NCI-H446 (cell line): ENCODE measurements at regions not wholly inside any gene's neighbourhood (a gene's known extent, or its start where the extent isn't known, plus 50 kb on each side); places are given as distances from the start of the nearest gene placed in this dataset.

ENCODE experiments used
- DNase-seq, 2 experiments: peaks; one replicate each; lab custom pipeline; 2025; lab: John Stamatoyannopoulos, UW

- DNase-seq = no peak
These were observed 874.1 kb downstream of the GRM8 start for GRCh38 chr7:126378642-126379041.

GRCh38 chr7:126370038-126370668 is 882.6 kb downstream of the GRM8 start:
- no peak for DNase-seq

DNA sequence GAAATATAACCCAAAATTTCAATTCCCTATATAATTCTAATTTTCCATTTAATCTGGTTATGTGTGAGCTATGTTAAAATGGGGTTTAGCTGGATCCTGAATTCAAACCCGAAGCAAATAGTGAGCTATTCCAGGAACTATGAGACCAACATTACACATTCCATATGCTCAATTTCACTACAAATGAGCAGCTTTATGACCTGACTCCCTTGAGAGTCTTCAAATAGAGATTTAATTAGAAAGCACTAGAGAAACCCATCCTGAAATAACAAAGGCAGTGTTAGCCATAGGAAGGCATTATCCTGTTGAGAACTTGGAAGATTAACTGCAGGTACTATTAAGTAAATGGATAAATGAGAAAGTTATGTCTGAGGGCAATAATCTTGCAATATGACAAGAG is 890.0 kb downstream of the GRM8 start:
- no peak for DNase-seq

DNA sequence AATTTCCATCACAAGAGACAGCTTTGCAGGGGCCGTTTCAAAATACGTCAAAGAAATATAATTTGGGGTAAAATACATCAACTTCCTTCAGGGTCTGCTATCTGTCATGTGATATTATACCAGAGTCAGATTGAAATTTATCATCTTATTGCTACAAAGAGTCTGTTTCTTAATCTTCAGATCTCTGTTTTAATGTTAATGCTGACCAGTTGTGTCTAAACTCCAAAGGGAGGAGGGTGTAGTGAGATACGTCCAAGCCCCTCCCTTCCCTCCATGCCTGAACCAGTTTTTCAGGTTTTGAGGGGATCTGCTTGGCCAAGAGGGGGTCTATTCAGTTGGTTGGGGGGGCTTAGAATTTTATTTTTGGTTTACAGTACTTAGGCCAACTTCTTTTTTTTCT is 891.6 kb downstream of the GRM8 start:
- no peak for DNase-seq

DNA sequence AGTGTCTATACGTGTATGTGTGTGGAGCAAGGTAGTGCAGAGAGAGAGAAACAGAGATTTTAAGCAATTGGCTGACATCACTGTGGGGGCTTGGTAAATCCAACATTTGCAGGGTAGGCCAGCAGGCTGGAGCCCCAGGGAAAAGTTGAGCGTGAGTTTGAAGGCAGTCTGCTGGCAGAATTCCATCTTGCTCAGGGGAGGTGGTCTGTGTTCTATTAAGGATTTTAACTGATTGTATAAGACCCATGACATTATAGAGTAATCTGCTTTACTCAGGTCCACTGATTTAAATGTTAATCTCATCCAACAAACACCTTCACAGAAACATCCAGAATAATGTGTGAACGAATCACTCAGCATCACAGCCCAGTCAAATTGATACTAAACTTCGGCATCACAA is 912.9 kb downstream of the GRM8 start:
- no peak for DNase-seq

- no peak for DNase-seq
These were observed 947.1 kb downstream of the GRM8 start for GRCh38 chr7:126305671-126306070.

- no peak for DNase-seq
These were observed 948.8 kb downstream of the GRM8 start for GRCh38 chr7:126303926-126304325.

DNA sequence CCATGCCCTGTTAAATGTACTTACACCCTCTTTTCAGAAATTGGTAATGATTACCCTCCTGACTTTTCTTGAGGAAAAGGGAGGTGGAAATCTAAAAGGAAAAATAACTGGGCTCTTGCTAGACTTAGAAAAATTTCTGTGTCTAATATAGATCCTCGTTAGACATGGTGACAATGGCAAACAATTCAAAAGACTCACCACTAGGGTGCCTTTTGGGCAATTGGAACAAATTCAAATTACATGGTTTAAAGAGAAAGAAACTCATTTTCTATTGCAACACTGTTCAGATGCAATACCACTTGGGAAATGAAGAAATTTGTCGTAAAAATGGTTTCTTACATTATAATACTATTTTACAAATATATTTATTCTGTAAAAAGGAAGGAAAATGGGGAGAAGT is 950.1 kb downstream of the GRM8 start:
- DNase-seq = no peak

DNA sequence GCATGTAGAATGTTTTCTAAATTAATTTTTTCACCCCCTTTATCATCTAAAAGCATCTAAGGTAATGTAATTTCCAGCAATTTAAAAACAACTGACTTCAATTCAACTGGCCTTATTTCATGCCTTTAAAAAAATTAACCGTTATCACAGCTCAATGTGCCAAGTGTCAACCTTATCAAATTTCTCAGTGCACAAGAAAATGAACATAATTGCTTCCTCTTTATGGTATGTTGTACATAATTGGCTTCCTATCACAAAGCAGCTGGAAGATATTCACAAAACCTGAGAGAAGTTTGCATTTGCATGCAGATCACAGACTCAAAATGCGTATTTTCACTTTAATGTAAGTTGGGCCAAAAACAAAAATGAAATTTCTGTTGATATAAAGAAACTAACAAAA is 966.4 kb downstream of the GRM8 start:
- DNase-seq = no peak

DNA sequence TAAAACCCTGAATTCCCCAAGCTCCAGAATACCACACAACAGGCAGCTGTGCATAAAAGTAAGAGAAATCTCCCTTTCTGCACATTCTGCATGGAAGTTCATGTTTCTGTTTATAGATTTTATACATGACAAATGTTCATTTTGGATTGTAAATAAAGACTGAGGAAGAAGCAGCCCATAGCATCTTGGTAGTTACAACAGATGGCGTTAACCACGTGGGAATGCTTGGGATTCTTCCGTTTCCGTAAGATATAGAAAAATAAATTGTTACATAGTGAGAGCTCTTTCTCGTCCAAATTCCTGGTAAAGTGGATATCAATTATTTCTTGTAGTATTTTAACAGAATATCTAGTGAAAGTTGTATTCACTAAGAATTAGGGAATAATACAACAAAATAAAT is 1016.5 kb downstream of the GRM8 start:
- DNase-seq = no peak

- DNase-seq = no peak
These were observed 1024.2 kb downstream of the GRM8 start for GRCh38 chr7:126228356-126229061.

GRCh38 chr7:126227643-126228042 is 1025.1 kb downstream of the GRM8 start:
- no peak for DNase-seq

DNA sequence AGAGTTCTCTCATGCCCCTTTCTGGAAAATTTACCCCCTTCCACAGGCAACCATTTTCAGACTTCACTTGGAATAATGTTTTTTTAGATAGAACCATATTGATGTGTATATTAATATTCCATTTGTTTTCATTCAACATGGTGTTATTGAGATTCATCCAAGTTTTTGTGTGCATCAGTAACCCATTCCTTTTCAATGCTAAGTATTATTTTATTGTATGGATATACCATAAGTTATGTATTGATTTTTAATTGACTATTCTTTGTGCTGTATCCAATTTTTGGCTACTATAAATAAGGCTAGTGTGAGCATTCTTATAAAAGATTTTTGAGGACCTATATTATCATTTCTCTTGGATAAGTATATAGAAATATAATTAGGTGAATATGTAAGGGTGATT is 1025.7 kb downstream of the GRM8 start:
- no peak for DNase-seq

DNA sequence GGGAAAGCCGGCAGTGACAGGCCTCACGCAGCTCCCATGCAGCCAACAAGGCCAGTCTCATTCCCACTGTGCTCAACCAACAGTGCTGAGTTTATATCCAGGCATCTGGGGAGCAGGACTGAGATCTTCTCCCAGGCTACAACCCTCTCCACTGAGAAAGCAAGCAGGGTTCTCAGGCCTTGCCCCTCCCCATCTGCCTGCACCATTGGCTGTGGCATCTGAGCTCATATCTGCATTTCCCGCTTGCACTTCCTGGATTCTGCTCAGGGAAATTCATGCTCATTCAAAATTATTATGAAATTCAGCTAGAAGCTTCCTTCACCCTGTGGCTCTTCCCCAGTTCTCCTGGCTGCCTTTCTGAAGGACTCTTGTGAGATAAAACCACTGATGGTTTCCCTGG is 1029.0 kb downstream of the GRM8 start:
- DNase-seq = no peak

GRCh38 chr7:126222782-126223181 is 1030.0 kb downstream of the GRM8 start:
- no peak for DNase-seq

- no peak for DNase-seq
These were observed 1037.0 kb downstream of the GRM8 start for GRCh38 chr7:126215785-126216184.

DNA sequence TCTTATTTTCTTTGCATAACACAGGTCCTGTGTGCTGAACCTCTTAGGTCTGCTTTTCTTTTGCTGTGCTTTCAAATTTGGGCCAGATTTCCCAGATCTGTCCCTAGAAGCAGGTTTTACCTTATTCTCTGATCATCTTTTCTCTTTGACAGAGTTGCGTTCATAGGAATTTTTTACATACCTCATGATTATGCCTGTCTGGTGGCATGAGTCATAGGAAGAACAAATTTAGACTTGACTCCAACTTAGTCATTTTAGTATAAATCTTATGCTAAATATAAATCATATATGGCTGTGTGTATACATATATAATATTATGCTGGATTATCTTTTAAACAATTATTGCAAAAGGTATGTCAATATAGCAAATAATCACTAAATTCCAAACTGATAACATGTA is 1038.9 kb downstream of the GRM8 start:
- DNase-seq = no peak

- no peak for DNase-seq
These were observed 1040.9 kb downstream of the GRM8 start for GRCh38 chr7:126211875-126212274.

DNA sequence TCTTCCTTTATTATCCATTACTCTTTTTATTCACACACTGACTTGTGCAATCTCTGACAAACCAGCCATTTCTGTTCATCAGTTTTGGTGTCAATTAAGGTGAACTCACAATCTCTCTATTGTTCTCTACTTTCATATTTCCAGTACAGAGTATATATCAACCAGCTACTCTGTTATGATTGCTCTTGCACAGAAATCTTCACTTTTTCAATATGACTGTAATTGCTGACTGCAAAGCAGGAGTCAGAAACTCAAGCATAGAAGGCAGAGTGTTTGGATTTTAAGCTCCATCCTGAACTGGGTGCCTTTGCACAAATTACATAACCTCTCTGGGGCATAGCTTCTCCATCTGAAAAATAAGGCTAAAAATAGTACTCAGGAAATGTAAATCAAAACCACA is 1042.0 kb downstream of the GRM8 start:
- no peak for DNase-seq

- DNase-seq = no peak
These were observed 1049.6 kb downstream of the GRM8 start for GRCh38 chr7:126203185-126203584.

GRCh38 chr7:126202177-126202576 is 1050.6 kb downstream of the GRM8 start:
- no peak for DNase-seq

- no peak for DNase-seq
These were observed 1066.7 kb downstream of the GRM8 start for GRCh38 chr7:126185959-126186580.

DNA sequence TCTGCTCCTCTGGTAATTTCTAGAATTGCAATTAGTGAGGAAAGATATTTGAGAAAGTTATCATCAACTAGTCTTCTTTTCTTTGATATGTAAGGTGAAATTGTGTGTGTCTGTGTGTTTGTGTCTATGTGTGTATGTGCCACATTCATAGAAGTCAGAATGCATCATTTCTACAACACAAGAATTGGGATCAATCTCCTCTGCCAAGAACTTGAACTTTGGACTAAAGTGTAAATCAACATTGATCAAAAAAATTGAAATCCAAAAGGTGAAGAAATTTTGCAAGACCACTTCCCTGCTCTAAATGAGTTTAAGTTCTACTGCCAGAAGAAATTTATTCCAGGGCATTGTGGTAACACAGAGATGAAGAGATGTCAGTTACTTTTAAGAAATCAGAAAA is 1072.8 kb downstream of the GRM8 start:
- DNase-seq = no peak

- no peak for DNase-seq
These were observed 1073.9 kb downstream of the GRM8 start for GRCh38 chr7:126178865-126179264.
